CD4-positive, alpha-beta T cell treated with Interleukin-21 for 1 hour (primary cell): ENCODE measurements at regions not wholly inside any gene's neighbourhood (a gene's known extent, or its start where the extent isn't known, plus 50 kb on each side); places are given as distances from the start of the nearest gene placed in this dataset.

ENCODE experiments used
- DNase-seq: peaks from one replicate; pipeline ENCODE4 v3.0.0-alpha.2; 2020

GRCh38 chr2:118696786-118697465 is 150.5 kb downstream of the EN1 start:
- DNase-seq = no peak

- DNase-seq = no peak
Measured at GRCh38 chr2:118693287-118693822, 154.1 kb downstream of the EN1 start.

GRCh38 chr2:118689874-118690273 is 157.6 kb downstream of the EN1 start:
- no peak for DNase-seq

DNA sequence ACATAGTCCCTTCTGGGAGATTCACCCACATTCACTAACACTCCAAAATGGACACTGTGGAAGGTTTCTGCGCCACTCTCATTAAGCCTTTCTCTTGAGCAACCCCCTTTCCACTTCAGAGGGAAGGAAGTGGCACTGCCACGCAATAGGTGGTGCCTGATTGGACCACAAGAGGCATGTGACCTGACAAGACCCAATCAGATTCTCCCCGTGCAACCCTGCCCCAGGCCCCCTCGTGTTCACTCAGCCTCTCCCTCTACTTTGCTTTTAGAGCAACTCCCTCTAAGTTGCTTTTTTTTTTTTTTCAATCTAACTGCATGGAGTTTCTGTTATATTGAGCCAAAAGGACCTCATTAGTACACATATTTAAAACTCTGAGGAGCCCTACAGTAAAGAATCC is 158.0 kb downstream of the EN1 start:
- DNase-seq = no peak

GRCh38 chr2:118689033-118689432 is 158.4 kb downstream of the EN1 start:
- no peak for DNase-seq

GRCh38 chr2:118687698-118688097 is 159.8 kb downstream of the EN1 start:
- no peak for DNase-seq

GRCh38 chr2:118687192-118687591 is 160.3 kb downstream of the EN1 start:
- no peak for DNase-seq

GRCh38 chr2:118686346-118686745 is 161.1 kb downstream of the EN1 start:
- DNase-seq = no peak

DNA sequence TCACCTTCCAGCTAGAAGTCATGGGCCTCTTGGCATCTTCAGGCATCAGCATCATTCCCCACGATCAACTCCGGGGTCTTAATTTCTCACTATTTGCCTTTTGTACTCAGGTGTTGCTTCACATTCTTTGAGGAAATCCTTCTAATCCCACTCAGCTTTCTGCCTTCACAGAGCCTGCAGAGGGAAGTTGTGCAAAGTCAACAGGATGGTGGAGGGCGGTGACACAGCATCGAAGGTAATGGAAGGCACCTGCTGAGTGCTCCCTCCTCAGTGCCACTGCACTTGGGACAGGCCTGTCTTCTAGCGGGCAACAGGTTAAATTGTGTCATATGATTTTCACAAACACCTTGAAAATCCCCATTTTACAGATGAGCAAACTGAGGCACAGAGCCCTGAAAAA is 164.0 kb downstream of the EN1 start:
- DNase-seq = no peak

GRCh38 chr2:118678985-118679384 is 168.5 kb downstream of the EN1 start:
- no peak for DNase-seq

- DNase-seq = no peak
Measured at GRCh38 chr2:118677546-118677945, 169.9 kb downstream of the EN1 start.

- DNase-seq = no peak
Measured at GRCh38 chr2:118675531-118675930, 171.9 kb downstream of the EN1 start.

DNA sequence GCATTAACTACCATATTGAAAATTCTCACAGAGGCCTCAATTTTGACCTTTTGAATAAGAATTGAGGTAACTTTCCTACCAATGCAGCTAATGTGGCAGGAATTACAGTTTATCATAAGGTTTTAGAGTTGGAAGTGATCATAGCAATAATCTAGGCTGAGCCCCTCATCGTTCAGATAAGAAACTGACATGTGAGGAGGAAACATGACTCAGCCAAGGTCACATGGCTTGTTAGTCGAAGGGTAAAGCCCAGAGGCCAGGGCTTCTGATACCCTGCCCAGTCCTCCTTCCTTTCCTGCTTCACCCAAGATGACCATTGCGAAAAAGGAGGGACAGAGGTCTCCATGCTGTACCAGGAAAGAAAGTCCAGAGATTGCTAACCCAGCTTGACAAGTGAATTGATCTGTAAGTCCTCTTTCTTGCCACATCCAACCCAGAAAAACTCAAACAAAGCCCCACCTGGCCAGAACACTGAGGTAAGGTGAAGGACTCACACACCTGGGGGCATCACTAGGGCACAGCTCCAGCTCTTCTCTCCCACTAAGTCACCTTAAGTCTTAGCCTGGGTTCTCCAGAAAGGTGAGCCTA is 174.8 kb downstream of the EN1 start:
- no peak for DNase-seq

- DNase-seq = no peak
Measured at GRCh38 chr2:118671701-118672454, 175.6 kb downstream of the EN1 start.

- no peak for DNase-seq
Measured at GRCh38 chr2:118670838-118671237, 176.6 kb downstream of the EN1 start.

- no peak for DNase-seq
Measured at GRCh38 chr2:118670276-118670675, 177.2 kb downstream of the EN1 start.

DNA sequence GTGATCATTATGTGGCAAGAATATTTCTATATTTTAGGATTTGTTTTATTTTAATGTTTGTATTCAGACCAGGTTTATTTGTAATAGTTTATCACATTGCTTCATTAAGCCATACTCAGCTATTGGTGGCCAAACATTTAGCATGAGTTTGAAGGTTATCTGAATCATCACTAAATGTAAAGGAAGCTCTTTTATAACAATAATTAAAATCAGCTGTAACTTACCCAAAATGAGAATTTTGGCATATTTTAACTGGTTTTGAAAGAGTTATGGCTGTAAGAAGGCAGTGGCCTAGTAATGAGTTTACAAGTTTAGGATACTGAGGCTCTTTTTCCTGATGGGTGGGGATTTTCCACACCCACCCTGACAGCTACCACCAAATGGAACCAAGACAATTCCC is 177.8 kb downstream of the EN1 start:
- DNase-seq = no peak

GRCh38 chr2:118668431-118669424 is 178.7 kb downstream of the EN1 start:
- DNase-seq = no peak

GRCh38 chr2:118667964-118668363 is 179.5 kb downstream of the EN1 start:
- no peak for DNase-seq

- no peak for DNase-seq
Measured at GRCh38 chr2:118667348-118667747, 180.1 kb downstream of the EN1 start.

GRCh38 chr2:118665784-118666529 is 181.5 kb downstream of the EN1 start:
- DNase-seq = no peak

DNA sequence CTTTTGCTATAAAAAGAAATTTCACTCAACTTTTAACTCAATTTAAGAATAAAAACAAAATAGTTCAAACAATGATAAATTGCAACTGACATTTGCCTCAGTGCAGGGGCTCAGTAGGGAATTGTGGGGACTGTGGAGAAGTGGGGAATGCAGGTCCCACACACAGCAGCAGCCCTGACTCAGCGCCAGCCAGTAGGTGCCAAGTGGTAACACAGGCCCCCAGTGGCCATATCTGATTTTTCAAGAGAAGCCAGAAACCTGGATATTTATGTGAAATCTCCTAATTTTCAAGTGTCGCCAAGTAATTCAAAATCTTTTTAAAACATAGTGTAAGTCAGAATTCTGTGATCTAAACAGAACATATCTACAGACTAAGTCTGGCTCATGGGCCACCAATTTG is 186.3 kb downstream of the EN1 start:
- no peak for DNase-seq
